HG03103 (cell line): ENCODE measurements at regions not wholly inside any gene's neighbourhood (a gene's known extent, or its start where the extent isn't known, plus 50 kb on each side); places are given as distances from the start of the nearest gene placed in this dataset.
"Not testable (repeated sequence)": the region's sequence is repeated elsewhere in the genome, so short reads cannot be mapped to it uniquely, and the experiment has no call there.

ENCODE experiments used
- ATAC-seq: cut with Tn5 transposase; IDR thresholded peaks from one replicate; pipeline ENCODE4 v1.9.1; 2021; ENCODE audit warnings: low read depth; ENCODE audit not compliant: unreplicated experiment

DNA sequence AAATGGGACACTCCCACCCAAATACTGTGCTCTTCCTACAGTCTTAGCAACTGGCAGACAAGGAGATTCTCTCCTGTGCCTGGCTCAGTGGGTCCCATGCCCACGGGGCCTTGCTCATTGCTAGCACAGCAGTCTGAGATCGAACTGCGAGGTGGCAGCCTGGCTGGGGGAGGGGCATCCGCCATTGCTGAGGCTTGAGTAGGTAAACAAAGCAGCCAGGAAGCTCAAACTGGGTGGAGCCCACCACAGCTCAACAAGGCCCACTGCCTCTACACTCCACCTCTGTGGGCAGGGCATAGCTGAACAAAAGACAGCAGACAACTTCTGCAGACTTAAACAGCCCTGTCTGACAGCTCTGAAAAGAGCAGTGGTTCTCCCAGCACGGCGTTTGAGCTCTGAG lies 174.8 kb downstream of the COL12A1 start:
- ATAC-seq = not testable (repeated sequence)

DNA sequence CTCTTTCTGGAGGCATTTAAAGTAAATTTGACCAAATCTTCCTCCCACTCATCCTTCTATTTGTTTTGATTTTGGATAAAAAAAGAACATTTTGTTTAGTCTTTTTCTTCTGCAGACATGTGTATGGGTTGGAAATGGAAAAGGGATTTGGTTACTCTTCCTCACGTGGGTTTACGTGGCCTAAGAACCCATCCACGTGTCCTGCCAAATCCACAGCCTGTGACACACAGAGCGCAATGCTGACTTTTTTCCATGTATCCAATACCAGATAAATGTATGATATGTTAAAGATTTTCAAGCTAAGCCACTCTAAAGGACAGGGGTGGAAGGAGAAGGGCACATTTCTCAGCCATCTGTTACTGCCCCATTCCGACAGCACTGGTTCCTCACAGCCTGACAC lies 176.5 kb downstream of the COL12A1 start:
- ATAC-seq = no peak

DNA sequence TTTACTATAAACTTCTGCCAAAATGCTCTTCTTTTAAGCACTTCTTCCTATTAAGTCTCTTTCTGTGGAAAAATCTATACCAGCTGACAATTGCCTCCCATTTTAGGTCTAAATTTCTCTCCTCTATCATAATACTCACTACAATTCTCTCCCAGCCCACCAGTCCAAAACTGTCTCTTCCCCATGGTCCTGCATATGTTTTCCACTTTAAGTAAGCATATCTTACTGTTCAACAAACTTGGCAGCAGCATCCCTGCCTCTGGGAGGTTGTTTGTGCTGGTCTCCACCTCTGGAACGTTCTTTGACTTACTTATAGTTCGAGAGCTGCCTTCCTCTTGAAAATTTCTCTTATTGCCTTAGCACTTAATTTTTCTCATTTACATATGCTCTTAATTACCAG lies 180.5 kb downstream of the COL12A1 start:
- no peak for ATAC-seq

DNA sequence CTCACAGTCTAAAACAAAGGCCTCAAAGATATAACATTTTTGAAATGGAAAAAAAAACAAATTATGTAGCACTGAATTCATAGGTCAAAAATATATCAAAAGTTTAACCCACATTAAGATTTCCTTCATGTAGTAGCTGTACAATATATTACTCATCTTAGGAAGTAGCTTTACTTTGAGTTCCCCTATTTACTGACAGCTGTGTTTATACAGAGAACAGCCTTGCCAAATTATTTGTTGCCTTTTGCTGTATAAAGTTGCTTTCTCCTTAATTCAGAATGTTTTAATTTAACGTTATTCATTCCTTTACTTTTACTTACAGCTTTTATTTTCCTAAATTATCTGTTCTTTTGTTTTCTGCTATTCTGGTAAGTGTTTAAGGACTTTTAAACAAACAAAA lies 181.0 kb downstream of the COL12A1 start:
- ATAC-seq = no peak

DNA sequence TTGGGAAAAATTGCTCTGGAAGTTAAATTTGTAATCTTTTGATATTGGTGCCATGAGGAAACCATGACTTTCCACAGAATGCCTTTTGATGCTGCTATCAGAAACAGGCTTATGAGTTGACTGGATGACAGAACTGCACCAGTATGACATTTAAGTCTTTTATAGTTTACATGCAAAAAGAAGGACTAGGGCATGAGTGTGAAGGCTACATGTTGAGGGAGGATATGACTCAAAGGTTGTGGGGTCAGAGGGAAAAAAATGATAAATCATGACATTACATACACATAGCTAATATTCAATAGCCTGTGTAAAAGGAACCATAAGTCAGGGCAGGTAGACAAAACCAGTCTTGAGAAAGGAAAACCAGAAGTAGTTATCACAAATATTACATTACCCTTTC lies 182.2 kb downstream of the COL12A1 start:
- no peak for ATAC-seq

DNA sequence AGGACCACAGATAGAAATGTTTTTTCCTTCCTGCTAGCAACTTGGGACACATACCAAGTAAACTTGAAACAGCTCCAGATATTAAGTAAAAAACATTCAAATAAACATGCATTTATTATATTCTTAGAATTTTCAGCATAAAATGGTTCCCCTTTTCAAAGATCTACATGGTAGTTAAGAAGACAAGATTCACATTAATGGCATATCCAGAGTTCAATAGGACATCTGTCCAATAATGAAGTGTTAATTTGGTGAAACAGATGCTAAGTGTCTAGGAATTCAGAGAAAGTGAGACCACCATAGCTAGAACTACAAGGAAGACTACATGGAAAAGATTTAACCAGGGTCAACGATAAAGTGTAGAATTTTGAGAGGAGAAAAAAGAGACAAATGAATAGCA lies 184.9 kb downstream of the COL12A1 start:
- no peak for ATAC-seq

DNA sequence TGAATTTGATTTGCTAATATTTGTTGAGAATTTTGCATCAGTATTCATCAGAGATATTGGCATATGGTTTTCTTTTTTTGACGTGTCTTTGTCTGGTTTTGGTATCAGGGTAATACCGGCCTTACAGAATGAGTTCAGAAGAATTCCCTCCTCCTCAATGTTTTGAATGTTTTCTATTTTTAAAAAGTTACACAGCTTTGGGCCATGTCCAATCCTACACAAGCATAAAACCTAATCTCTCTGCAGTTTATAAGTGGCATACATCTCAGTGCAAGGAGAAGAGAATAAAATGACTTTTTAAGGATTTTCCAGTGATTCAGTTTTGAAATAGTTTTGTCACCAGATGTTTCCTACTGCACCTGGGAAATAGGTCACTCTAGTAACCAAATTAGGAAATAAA lies 185.5 kb downstream of the COL12A1 start:
- no peak for ATAC-seq

DNA sequence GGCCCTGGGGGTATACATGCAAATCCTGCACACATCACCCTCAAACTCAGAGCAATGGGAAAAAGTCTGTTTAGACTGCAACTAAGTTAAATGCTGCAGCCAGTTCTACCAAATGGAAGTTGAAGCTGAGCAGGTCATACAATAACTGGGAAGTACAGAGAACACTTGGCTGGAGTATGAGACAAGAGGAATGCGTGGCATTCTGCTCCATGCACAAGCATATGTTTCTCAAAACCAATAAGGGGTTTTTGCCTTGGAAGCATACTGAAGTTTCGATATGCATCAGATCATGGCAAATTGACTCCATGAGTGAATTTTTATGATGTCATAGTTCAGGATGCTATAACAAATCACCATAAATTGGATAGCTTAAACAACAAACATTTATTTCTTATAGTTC lies 193.8 kb downstream of the COL12A1 start:
- no peak for ATAC-seq

DNA sequence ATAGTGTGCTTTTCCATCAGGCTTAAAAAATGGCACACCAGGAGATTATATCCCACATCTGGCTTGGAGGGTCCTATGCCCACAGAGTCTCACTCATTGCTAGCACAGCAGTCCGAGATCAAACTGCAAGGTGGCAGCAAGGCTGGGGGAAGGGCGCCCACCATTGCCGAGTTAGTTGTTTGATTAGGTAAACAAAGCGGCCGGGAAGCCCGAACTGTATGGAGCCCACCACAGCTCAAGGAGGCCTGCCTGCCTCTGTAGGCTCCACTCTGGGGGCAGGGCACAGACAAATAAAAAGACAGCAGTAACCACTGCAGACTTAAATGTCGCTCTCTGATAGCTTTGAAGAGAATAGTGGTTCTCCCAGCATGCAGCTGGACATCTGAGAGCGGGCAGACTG lies 201.9 kb downstream of the COL12A1 start:
- not testable (repeated sequence) for ATAC-seq

DNA sequence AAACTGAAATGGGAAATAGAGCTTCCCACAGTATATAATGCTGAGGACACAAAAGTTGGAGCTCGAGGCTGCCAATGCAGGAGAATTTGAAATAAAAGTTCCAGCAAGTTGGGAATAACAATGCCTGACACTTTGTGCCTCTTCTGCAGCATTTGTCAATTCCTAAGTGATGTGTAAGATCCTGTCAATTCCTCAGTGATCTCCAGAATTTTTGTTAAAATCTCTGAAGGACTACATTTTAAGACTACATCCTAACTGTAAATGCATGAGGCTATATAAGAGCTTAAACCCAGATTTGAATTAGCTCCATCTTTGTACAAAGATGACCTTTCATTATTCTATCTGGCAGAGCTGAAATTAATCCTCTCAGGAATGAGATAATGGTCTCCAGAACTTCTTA lies 208.2 kb downstream of the COL12A1 start:
- no peak for ATAC-seq

DNA sequence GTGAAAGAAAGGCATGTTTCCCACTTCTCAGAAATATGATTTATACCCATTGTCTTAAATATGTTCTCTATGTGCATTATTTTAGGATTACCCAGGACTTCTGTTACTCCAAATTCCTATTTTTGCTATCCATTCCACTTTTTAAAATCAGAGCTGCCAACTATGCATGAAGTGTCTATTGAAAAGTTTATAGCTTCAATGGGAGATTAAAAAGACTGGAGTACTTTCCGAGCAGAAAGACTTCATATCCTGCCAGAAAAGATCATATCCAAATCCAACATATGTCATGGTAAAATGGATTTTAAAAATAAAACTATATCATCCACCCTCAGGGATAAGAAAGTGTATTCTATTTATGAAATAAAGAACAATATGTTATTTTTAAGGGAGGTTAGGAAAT lies 212.7 kb downstream of the COL12A1 start:
- ATAC-seq = no peak

DNA sequence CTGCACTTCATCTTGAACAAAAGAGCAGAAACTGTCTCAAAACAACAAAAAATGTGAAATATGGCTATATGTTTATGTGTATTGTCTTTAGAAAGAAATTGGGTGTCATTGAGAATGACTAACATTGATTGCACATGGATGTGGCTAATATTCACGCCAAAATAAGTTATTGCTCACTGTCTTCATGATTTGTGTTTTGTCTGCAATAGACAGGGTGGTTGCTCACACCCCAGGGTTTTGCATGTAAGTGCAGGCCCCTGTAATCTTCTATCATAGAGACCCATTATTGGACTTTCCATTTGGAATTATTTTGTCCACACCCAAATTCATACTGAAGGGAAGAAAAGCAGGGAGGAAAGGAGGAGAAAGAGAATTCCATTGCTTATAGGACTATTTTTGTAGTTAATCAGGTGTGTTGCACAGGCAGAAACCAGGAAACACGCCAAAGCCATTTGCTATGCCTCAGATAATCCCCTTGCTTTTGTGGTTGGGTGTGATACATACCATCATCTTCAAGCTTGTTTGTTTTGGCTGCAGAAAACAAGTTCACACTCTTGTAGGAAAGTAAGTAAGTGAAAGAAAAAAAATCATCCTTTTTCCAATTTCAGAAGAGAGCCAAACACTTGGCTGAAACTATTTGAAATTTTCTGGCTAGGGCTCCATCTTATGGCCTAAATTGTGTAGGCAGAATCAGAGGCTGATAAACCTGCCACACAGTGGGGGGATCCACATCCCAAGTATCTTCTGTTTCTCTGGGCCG lies 214.1 kb downstream of the COL12A1 start:
- no peak for ATAC-seq

DNA sequence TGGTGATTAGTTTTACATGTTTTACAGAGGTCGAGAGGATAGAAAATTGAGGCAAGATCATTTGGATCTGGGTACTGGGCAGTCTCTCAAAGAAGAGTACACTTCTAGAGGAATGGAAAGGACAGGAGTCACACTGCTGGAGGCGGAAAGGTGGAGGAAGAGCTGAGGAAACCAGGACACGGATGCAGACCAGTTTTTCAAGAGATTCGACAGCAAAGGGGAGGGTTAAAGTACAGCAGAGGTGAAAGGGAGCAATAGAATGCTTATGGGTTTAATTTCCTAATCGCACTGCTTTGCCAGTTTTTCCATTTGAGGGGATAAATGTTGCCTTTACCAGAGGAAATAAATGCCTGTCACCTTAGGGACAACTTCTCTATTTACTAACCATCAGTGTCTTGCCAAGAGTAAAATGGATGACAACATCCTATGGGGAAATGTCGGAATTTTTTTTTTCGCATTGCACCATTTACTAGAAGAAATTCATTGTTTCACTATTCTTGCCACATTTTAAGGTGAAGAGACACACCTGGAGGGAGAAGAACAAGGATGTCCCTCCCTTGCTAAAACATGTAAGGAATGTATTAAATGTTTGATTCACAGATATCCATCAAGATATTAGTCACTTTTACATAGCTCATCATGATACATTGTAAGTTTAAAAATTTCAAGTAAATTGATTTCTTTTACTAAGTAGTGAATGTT lies 226.6 kb downstream of the COL12A1 start:
- no peak for ATAC-seq

DNA sequence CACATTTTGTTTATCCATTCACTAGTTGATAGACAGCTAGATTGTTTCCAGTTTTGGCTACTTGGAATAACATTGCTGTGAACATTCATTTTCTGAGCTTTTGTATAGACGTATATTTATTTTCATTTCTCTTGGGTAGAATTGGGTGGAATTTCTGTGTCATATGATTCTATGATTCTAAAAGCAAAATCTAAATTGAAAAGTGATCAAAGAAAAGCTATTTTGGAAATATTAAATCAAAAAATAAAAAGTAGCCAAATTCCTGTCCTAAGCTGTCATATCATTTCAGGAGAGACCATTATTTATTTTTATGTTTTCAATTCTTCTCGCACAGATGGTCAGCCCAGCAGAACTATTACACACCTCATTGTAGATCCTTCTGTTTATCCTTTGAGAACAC lies 229.2 kb downstream of the COL12A1 start:
- no peak for ATAC-seq

DNA sequence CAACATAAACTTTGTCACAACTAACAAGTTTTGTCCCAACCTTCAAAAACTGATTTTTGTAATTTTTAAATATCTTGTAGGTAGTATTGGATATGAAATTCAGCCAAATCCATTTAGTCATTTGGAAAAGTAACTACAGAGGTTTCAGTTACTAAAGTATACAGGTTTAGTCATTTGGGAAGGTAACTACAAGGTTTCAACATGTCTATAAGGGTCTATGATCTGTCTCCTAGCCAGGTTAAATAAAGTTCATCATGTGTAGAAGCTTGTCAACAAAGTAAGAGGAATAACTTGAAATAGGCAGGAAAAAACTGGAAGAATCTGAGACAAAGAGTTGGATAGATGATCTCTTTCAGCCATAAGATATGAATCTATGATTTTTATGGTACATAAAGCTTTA lies 229.8 kb downstream of the COL12A1 start:
- no peak for ATAC-seq

DNA sequence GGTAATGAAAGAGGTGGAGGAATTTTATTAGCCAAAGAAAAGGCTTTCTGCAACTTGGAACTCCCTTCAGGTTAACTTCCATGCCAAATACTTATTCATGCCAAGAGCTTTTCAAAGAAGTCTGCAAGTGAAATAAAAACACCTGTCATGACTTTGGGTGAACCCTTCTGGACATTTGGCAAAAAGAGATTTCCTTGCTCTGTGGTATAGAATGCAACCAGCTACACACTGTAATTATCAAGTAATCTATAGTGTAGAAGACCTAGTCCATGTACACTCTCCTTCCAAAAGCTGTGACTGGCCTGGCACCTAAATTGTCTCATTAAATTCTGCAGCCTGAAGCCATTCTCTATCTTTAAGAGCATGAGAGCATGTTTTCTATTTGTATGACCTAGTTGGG lies 232.3 kb downstream of the COL12A1 start:
- no peak for ATAC-seq

DNA sequence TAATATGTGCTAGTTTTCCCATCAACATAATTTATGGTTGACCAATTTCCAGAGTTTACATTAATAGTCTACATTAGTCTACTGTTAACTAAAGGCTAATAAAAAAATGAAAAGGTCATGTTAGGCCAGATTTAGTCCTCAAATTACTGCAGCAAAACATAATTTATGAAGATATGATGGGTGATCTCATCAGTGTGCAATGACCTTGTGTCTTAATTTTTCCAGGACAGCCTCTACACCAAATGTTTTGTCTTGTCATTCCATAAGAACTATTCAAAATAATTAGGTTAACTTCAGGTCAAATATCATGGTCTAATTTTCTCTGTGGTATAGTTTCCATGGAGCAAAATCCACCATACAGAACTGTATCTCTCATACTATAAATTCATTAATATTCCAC lies 234.2 kb downstream of the COL12A1 start:
- no peak for ATAC-seq

DNA sequence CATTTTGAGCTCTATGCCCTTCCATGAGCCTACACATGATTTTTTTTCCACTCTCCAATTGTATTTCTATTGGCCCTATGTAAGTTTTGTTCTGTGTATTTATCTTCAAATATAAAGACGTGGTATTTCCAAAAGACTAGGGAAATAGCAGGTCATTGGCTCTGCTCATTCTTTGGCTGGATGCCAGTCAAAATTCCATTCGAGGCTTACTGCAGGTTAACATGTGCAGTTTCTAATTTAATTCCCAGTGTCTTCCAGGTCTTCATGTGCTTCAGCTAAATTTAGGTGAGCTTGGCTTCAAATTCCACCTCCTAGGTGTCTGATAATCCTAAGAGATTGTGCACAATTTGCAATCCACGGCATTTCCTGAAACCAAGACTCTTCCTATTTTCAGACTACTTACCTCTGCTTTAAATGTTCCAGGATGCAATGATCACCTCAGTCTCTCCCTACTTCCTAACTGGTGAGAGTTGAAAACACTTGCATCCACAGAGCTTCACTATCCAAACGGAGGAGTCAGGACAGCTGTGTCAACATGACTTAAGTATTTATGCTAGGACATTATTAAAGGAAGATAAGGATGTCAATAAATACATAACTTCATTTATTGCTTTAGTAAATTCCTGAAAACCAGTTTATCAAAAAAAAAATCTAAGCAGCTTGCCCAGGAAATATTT lies 236.1 kb downstream of the COL12A1 start:
- no peak for ATAC-seq

DNA sequence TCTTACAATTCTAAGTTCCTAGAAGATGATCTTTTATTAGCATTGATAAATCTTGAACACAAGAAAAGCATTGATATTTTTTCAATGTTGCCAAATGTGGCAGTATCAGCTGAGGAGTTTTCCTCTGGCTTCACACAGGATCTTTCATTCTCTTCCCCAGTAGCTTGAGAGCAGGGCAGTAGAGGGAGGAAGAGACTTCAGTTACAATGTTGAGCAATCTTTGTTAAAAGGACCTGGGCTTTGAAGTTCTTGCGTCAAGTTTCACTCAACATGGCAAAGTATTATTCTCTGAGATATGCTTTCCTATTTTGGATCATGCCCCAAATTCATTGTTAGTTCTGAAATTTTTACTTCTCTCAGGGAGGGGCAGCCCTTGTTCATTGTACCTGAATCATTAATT lies 238.0 kb downstream of the COL12A1 start:
- no peak for ATAC-seq

DNA sequence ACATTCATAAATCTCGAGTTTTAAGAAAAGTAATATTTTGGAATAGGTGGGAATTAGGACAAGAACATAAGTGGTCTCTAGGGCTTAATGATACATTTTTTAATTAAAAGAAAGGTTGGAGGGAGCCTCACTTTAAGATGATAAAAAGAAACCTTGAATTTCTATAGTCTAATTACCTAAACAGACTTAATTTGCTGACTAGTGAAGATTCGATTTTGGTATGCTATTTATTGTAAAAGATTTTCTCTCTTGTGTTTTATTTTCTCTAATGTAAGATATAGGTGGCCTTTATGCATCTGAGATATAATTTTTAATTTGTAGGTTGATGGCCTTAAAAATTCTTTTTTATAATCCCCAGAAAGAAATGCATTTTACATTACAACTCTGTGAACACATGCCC lies 239.1 kb downstream of the COL12A1 start:
- no peak for ATAC-seq

DNA sequence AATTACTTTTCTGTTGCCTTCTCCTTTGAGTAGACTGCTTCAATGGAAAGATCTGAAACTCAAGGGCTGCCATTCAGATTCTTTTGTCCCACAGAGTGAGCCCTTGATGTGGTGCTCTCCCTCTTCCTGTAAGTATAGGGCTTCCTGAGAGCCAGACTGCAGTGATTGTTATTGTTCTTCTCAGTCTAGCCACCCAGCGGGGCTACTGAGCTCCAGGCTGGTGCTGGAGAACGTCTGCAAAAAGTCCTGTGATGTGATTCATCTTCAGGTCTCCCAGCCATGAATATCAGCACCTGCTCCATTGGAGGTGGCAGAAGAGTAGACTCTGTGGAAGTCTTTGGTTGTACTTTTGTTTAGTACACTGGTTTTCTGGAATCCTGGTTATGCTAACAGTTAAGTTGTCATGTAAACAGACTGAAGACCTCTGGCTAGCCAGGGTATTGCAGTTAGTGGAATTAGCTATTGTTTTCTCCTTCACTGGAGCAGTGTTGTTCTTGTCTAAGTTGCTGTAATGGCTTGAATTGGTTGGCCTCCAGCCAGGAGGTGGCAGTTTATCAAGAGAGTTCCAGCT lies 240.9 kb downstream of the COL12A1 start:
- no peak for ATAC-seq
